ENCODE measurements at regions not wholly inside any gene's neighbourhood (a gene's known extent, or its start where the extent isn't known, plus 50 kb on each side); places are given as distances from the start of the nearest gene placed in this dataset.

DNA sequence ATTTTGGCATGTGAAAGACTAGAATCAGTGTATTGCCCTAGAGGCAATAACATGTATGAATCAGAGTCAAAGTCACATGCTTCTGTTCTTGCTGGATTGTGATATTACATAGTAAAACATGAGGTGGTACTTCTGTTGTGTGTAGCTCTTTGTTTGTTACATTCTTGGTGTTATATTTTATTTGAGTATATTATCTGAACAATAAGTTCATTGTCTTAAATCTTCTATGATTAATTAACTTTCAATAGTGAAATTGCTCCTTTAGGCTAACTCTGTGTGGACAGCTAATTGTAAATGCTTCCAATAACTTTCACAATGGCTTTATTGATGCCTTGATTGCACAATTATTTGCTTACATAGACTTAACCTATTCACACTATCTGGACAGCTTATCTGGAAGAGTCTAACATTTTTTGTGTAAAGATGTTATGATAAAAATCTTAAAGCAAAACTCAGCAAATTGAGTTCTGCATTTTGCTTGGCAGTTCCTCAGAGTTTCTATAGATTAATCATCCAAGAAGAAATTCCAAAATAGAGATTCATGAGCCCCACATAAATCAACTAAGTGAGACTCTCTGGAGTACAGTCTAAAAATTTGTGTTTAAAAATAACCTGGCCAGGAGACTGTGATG, 239.6 kb upstream of the TUSC1 start:
- TF ChIP-seq EZH2 (IDR thresholded peaks at IDR 0.05; ENCODE audit: insufficient read depth, poor library complexity, severe bottlenecking) = no peak
- TF ChIP-seq EZH2phosphoT487 (IDR thresholded peaks at IDR 0.05; ENCODE audit: insufficient read depth, low read depth) = no peak
